Lower lobe of right lung (tissue), 2 donors: ENCODE measurements at regions not wholly inside any gene's neighbourhood (a gene's known extent, or its start where the extent isn't known, plus 50 kb on each side); places are given as distances from the start of the nearest gene placed in this dataset.

Source experiments
- ATAC-seq, 2 donors: fragments of 200-7000 bp; cut with Tn5 transposase; one replicate each; pipeline ENCODE4 v1.9.1; 2020 to 2022; ENCODE audit warnings: mild to moderate bottlenecking in 2 of 2, moderate library complexity in 2 of 2
- DNase-seq: peaks from one replicate; pipeline ENCODE4 v3.0.0-alpha.2; 2020
- H3K27ac ChIP-seq: fragments of 200-600 bp; one replicate; pipeline ENCODE4 v1.8.0; 2022
- H3K27me3 ChIP-seq: fragments of 200-600 bp; one replicate; pipeline ENCODE4 v1.8.0; 2022; ENCODE audit warnings: low read depth
- H3K36me3 ChIP-seq: fragments of 200-600 bp; one replicate; pipeline ENCODE4 v1.8.0; 2022; ENCODE audit warnings: mild to moderate bottlenecking
- H3K4me1 ChIP-seq: fragments of 200-600 bp; one replicate; pipeline ENCODE4 v1.8.0; 2022
- H3K4me3 ChIP-seq: fragments of 200-600 bp; one replicate; pipeline ENCODE4 v1.8.0; 2022; ENCODE audit warnings: mild to moderate bottlenecking
- H3K9me3 ChIP-seq: fragments of 200-600 bp; one replicate; pipeline ENCODE4 v1.8.0; 2022
- CTCF ChIP-seq: fragments of 200-600 bp; IDR thresholded peaks from one replicate; pipeline ENCODE4 v1.8.0; 2022; ENCODE audit warnings: antibody characterized with exemption, mild to moderate bottlenecking
- intact Hi-C: fragments of 100-400 bp; cut with DNase I; formaldehyde crosslinking; loops from one replicate; pipeline ENCODE4 v1.11.0; 2022
- donor health status: DM: no; HTN: yes; CAD: no; lungs with severe emphysema.

DNA sequence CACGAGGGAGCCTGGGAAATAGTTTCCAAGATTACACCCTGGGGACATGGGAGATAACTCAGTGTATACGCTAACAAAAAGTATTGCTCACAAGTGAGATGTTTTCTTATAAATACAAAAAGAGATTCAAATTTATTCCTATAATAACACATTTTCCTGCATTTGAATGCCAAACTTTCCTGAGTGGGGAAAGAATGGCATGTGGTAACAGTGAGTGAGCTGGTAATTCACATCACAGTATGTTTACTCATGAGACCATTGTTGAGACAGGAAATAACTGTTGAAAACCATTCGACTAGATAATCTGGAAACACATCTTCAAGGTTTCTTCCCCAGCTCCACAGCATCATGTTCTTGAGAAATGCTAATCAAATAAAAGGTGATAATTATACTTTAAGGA is 109.1 kb downstream of the TASL start:
- no peak for ATAC-seq
- Histone ChIP-seq H3K4me3 (no peak overlapping the region), H3K27ac (no peak overlapping the region), H3K27me3 (no peaks in the 10 kb centered on the region), H3K9me3 (no peaks in the 10 kb centered on the region), H3K4me1 (no peaks in the 10 kb centered on the region), H3K36me3 (no peaks in the 10 kb centered on the region)
- intact Hi-C loops = no loop called here
- DNase-seq = no peak
- TF ChIP-seq CTCF = no peak
